IMR-90 (cell line): ENCODE measurements at regions not wholly inside any gene's neighbourhood (a gene's known extent, or its start where the extent isn't known, plus 50 kb on each side); places are given as distances from the start of the nearest gene placed in this dataset.

Source experiments
- ATAC-seq: fragments of 200-7000 bp; cut with Tn5 transposase; 2 replicates; pipeline ENCODE4 v1.9.1; 2020; ENCODE audit warnings: low read depth, mild to moderate bottlenecking, moderate library complexity
- BruUV-seq: library from RNA; stranded (reverse); fragments of 400-500 nt; replicated peaks from 2 replicates; lab custom pipeline; 2021; lab: Mats Ljungman, UMichigan
- CTCF ChIA-PET: fragments of 300-600 bp; formaldehyde crosslinking; extraction: SDS; loops from one replicate; lab custom pipeline; 2021; ENCODE audit warnings: antibody characterized with exemption; lab: Yijun Ruan, JAX
- POLR2A ChIA-PET: fragments of 300-600 bp; sonication (Branson Sonifier 250); formaldehyde crosslinking; loops from one replicate; lab custom pipeline; 2022; ENCODE audit warnings: antibody characterized with exemption; ENCODE audit not compliant: unreplicated experiment; lab: Charles Lee
- DNase-seq: peaks from one replicate; pipeline ENCODE4 v3.0.0; 2013
- H2AFZ ChIP-seq: replicated peaks from 2 replicates; pipeline ENCODE3; 2013; ENCODE audit warnings: low read length, mild to moderate bottlenecking; ENCODE audit not compliant: poor library complexity
- H2AK5ac ChIP-seq: 2 replicates; pipeline ENCODE4 v1.6.1; 2013; ENCODE audit warnings: low read depth, low read length, inconsistent platforms
- H2AK9ac ChIP-seq: replicated peaks from 2 replicates; pipeline ENCODE3; 2013; ENCODE audit warnings: mild to moderate bottlenecking, low read depth, low read length, moderate library complexity; ENCODE audit not compliant: poor library complexity
- H2BK120ac ChIP-seq: 2 replicates; pipeline ENCODE4 v1.6.1; 2013; ENCODE audit warnings: low read depth, low read length, inconsistent platforms
- H2BK15ac ChIP-seq: 3 replicates; pipeline ENCODE4 v1.6.1; 2013; ENCODE audit warnings: low read depth, low read length, inconsistent platforms
- H2BK20ac ChIP-seq: 2 replicates; pipeline ENCODE4 v1.6.1; 2013; ENCODE audit warnings: low read depth, mild to moderate bottlenecking, inconsistent platforms, low read length, moderate library complexity
- H2BK5ac ChIP-seq: 2 replicates; pipeline ENCODE4 v1.6.1; 2013; ENCODE audit warnings: mild to moderate bottlenecking, low read depth, low read length, inconsistent platforms; ENCODE audit not compliant: poor library complexity, severe bottlenecking
- H3K14ac ChIP-seq: replicated peaks from 2 replicates; pipeline ENCODE4 v1.6.1; 2013; ENCODE audit warnings: low read depth, low read length, inconsistent platforms
- H3K18ac ChIP-seq: 2 replicates; pipeline ENCODE4 v1.6.1; 2013; ENCODE audit warnings: low read depth, low read length, control low read depth
- H3K23ac ChIP-seq: 2 replicates; pipeline ENCODE4 v1.6.1; 2013; ENCODE audit warnings: low read depth, low read length, inconsistent platforms
- H3K27ac ChIP-seq: 2 replicates; pipeline ENCODE4 v1.5.1; 2013; ENCODE audit warnings: mild to moderate bottlenecking, control low read depth, low read length; ENCODE audit not compliant: insufficient read depth
- H3K27me3 ChIP-seq: 2 replicates; pipeline ENCODE4 v1.6.1; 2013; ENCODE audit warnings: low read length; ENCODE audit not compliant: control insufficient read depth, insufficient read depth
- H3K36me3 ChIP-seq: 2 replicates; pipeline ENCODE4 v1.6.1; 2013; ENCODE audit warnings: low read length, mixed read lengths; ENCODE audit not compliant: control insufficient read depth, insufficient read depth
- H3K4ac ChIP-seq: 2 replicates; pipeline ENCODE4 v1.6.1; 2013; ENCODE audit warnings: low read depth, low read length, inconsistent platforms
- H3K4me1 ChIP-seq: 2 replicates; pipeline ENCODE4 v1.6.1; 2013; ENCODE audit warnings: low read length, mixed read lengths; ENCODE audit not compliant: control insufficient read depth, insufficient read depth
- H3K4me2 ChIP-seq: 2 replicates; pipeline ENCODE4 v1.6.1; 2013; ENCODE audit warnings: low read depth, mild to moderate bottlenecking, control low read depth, low read length, moderate library complexity
- H3K4me3 ChIP-seq: 2 replicates; pipeline ENCODE4 v1.5.1; 2013; ENCODE audit warnings: low read depth, mild to moderate bottlenecking, control low read depth, low read length, moderate library complexity; ENCODE audit not compliant: insufficient read depth
- H3K56ac ChIP-seq: 2 replicates; pipeline ENCODE4 v1.6.1; 2013; ENCODE audit warnings: low read length, inconsistent platforms; ENCODE audit not compliant: insufficient read depth; ENCODE audit errors: extremely low read depth
- H3K79me1 ChIP-seq, 2 experiments: 2 replicates each; pipeline ENCODE4 v1.6.1; 2013; ENCODE audit warnings: low read length in 2 of 2, inconsistent platforms in 1 of 2, low read depth in 1 of 2
- H3K9ac ChIP-seq: 2 replicates; pipeline ENCODE4 v1.6.1; 2013; ENCODE audit warnings: low read depth, low read length, control low read depth
- H3K9me1 ChIP-seq: 2 replicates; pipeline ENCODE4 v1.6.1; 2013; ENCODE audit warnings: low read length, inconsistent platforms; ENCODE audit not compliant: insufficient read depth
- H3K9me3 ChIP-seq: 2 replicates; pipeline ENCODE4 v1.6.1; 2013; ENCODE audit warnings: low read length; ENCODE audit not compliant: control insufficient read depth, insufficient read depth
- H4K20me1 ChIP-seq: 2 replicates; pipeline ENCODE4 v1.6.1; 2013; ENCODE audit warnings: low read length, inconsistent platforms; ENCODE audit not compliant: insufficient read depth
- H4K5ac ChIP-seq: 2 replicates; pipeline ENCODE4 v1.6.1; 2013; ENCODE audit warnings: mild to moderate bottlenecking, low read depth, low read length, control low read depth
- H4K8ac ChIP-seq, 2 experiments: 2 replicates each; pipeline ENCODE4 v1.6.1; 2013; ENCODE audit warnings: low read depth in 2 of 2, low read length in 2 of 2, control low read depth in 1 of 2, inconsistent platforms in 1 of 2
- H4K91ac ChIP-seq: 2 replicates; pipeline ENCODE4 v1.6.1; 2013; ENCODE audit warnings: low read depth, low read length, inconsistent platforms; ENCODE audit not compliant: insufficient read depth
- BHLHE40 ChIP-seq: fragments of 150-350 bp; IDR thresholded peaks from 2 replicates; pipeline ENCODE4 v1.6.1; 2016; ENCODE audit warnings: mild to moderate bottlenecking, low read depth, low read length
- CEBPB ChIP-seq: IDR thresholded peaks from 2 replicates; pipeline ENCODE4 v1.6.1; 2012; ENCODE audit warnings: low read depth, low read length, improper control_type of control experiment
- CHD1 ChIP-seq: IDR thresholded peaks from 2 replicates; pipeline ENCODE4 v1.6.1; 2012; ENCODE audit warnings: low read depth, low read length, improper control_type of control experiment
- ELK1 ChIP-seq: fragments of 150-350 bp; IDR thresholded peaks from 2 replicates; pipeline ENCODE4 v1.6.1; 2016; ENCODE audit warnings: low read depth, mild to moderate bottlenecking, low read length, moderate library complexity, borderline replicate concordance
- FOS ChIP-seq: fragments of 150-350 bp; IDR thresholded peaks from 2 replicates; pipeline ENCODE4 v1.6.1; 2016; ENCODE audit warnings: low read depth, low read length
- MAFK ChIP-seq: IDR thresholded peaks from 2 replicates; pipeline ENCODE4 v1.6.1; 2012; ENCODE audit warnings: low read depth, low read length, improper control_type of control experiment
- MAZ ChIP-seq: IDR thresholded peaks from 2 replicates; pipeline ENCODE4 v1.6.1; 2012; ENCODE audit warnings: low read depth, mild to moderate bottlenecking, low read length, improper control_type of control experiment, moderate library complexity, borderline replicate concordance
- MXI1 ChIP-seq: IDR thresholded peaks from 2 replicates; pipeline ENCODE4 v1.6.1; 2012; ENCODE audit warnings: low read depth, mild to moderate bottlenecking, low read length, moderate library complexity, borderline replicate concordance
- NFE2L2 ChIP-seq: fragments of 150-350 bp; IDR thresholded peaks from 2 replicates; pipeline ENCODE4 v1.6.1; 2016; ENCODE audit warnings: low read depth, mild to moderate bottlenecking, low read length
- POLR2A ChIP-seq: IDR thresholded peaks from 2 replicates; pipeline ENCODE4 v1.6.1; 2012; ENCODE audit warnings: mild to moderate bottlenecking, low read depth, low read length
- RAD21 ChIP-seq: IDR thresholded peaks from 2 replicates; pipeline ENCODE4 v1.6.1; 2012; ENCODE audit warnings: low read length, improper control_type of control experiment
- RFX5 ChIP-seq: IDR thresholded peaks from 2 replicates; pipeline ENCODE4 v1.8.0; 2012; ENCODE audit warnings: low read depth, mild to moderate bottlenecking, low read length, moderate library complexity
- SMC3 ChIP-seq: fragments of 150-350 bp; IDR thresholded peaks from 2 replicates; pipeline ENCODE4 v1.6.1; 2016; ENCODE audit warnings: low read depth, mild to moderate bottlenecking, antibody characterized with exemption, low read length, moderate library complexity
- WGBS, 2 experiments: methylation state at CpG; one replicate each; pipeline versions ENCODE4 v1.1.5 to v1.1.7; 2013; ENCODE audit warnings: missing lambda C conversion rate in 2 of 2; ENCODE audit not compliant: insufficient read length in 1 of 2; ENCODE audit errors: extremely low coverage in 2 of 2; 5-methylcytosine and 5-hydroxymethylcytosine counted together
- dilution Hi-C: fragments of 300-500 bp; cut with HindIII; formaldehyde crosslinking; loops from one replicate; pipeline ENCODE4 v1.14.3; 2018; ENCODE audit warnings: low sequenced_read_pairs; ENCODE audit not compliant: unreplicated experiment
- in situ Hi-C: fragments of 300-500 bp; cut with MboI; formaldehyde crosslinking; loops from 3 replicates; pipeline ENCODE4 v1.14.3; 2019; ENCODE audit warnings: low sequenced_read_pairs, inconsistent platforms, mixed read lengths
- intact Hi-C: fragments of 100-400 bp; cut with micrococcal nuclease; formaldehyde crosslinking; loops from 2 replicates; pipeline ENCODE4 v1.10.0; 2022

- H3K56ac ChIP-seq, result peak overlapping the region; percentile 83; the same call in 1 of the 2 replicates
- H3K4me3 ChIP-seq, result no peak overlapping the region
- peak overlapping the region; percentile 19; the same call in 1 of the 2 replicates for H4K5ac ChIP-seq
- peak overlapping the region; percentile 99 for H2BK5ac ChIP-seq
- no peak overlapping the region for H2AK9ac ChIP-seq
- peak overlapping the region; percentile 29; the same call in 1 of the 2 replicates for H3K9ac ChIP-seq
- H3K9me3 ChIP-seq, result peaks cover 2% of the 10 kb centered on the region; the same call in 1 of the 2 replicates
- peak overlapping the region; percentile 98 for H2BK20ac ChIP-seq
- peak overlapping the region; percentile 83 to 86 for H4K8ac ChIP-seq
- peak overlapping the region; percentile 46; the same call in 1 of the 2 replicates for H3K27ac ChIP-seq
- POLR2A ChIA-PET, result no interaction called here
- H3K4me1 ChIP-seq, result peaks cover 3% of the 10 kb centered on the region; the same call in 1 of the 2 replicates
- intact Hi-C loops, result no loop called here
- H2AK5ac ChIP-seq, result peak overlapping the region; percentile 43
- H2BK120ac ChIP-seq, result peak overlapping the region; percentile 95
- H3K9me1 ChIP-seq, result no peaks in the 10 kb centered on the region
- peak overlapping the region; percentile 91; the same call in 1 of the 2 replicates for H3K4ac ChIP-seq
- H3K79me1 ChIP-seq, result no peaks in the 10 kb centered on the region
- dilution Hi-C loops, result no loop called here
- peak overlapping the region; percentile 88 for H3K18ac ChIP-seq
- in situ Hi-C loops, result no loop called here
- no peak for ATAC-seq
- CTCF ChIA-PET, result no interaction called here
- H2AFZ ChIP-seq, result no peak overlapping the region
- H3K23ac ChIP-seq, result peak overlapping the region; percentile 85; the same call in 1 of the 2 replicates
- peak overlapping the region; percentile 74 for H2BK15ac ChIP-seq
- no TSS peak for BruUV-seq
- H3K27me3 ChIP-seq, result no peaks in the 10 kb centered on the region
- no peaks in the 10 kb centered on the region for H3K36me3 ChIP-seq
- no peak for DNase-seq
- H3K4me2 ChIP-seq, result no peak overlapping the region
- TF ChIP-seq MAFK (no peak), RFX5 (no peak), FOS (no peak), CEBPB (no peak), MAZ (no peak), MXI1 (no peak), SMC3 (no peak), CHD1 (no peak), BHLHE40 (no peak), NFE2L2 (no peak), POLR2A (no peak), ELK1 (no peak), RAD21 (no peak)
- H3K14ac ChIP-seq, result peak overlapping the region; percentile 89
- WGBS, 2 experiments, result no CpG with 5 or more reads among the region's 1 CpG
- H4K20me1 ChIP-seq, result no peaks in the 10 kb centered on the region
- H4K91ac ChIP-seq, result peak overlapping the region; percentile 80
Measured at GRCh38 chr2:189933041-189933440, 129.5 kb downstream of the MSTN start.
